H1 (cell line): ENCODE measurements at regions not wholly inside any gene's neighbourhood (a gene's known extent, or its start where the extent isn't known, plus 50 kb on each side); places are given as distances from the start of the nearest gene placed in this dataset.

Experiments used
- ASH2L ChIP-seq: fragments of 200-600, 300-600 bp; sonication (generic); IDR thresholded peaks from one replicate; pipeline ENCODE4 v1.7.1; 2017; ENCODE audit warnings: low read length
- CREB1 ChIP-seq: IDR thresholded peaks from 2 replicates; pipeline ENCODE4 v1.6.1; 2012; ENCODE audit warnings: inconsistent platforms
- EP300 ChIP-seq, 2 experiments: IDR thresholded peaks; 1 replicate in 1 of 2; 2 replicates in 1 of 2; pipeline ENCODE4 v1.6.1; 2011 to 2012; ENCODE audit warnings: low read depth in 2 of 2, low read length in 2 of 2, mild to moderate bottlenecking in 2 of 2, borderline replicate concordance in 1 of 2, inconsistent platforms in 1 of 2, moderate library complexity in 1 of 2
- FOSL1 ChIP-seq: IDR thresholded peaks from 2 replicates; pipeline ENCODE4 v1.6.1; 2011; ENCODE audit warnings: mild to moderate bottlenecking, low read depth, low read length, moderate library complexity; ENCODE audit not compliant: insufficient read depth
- JUN ChIP-seq: IDR thresholded peaks from 2 replicates; pipeline ENCODE4 v1.6.1; 2011; ENCODE audit warnings: low read depth, mild to moderate bottlenecking, improper control_type of control experiment, low read length
- RXRA ChIP-seq: IDR thresholded peaks from 2 replicates; pipeline ENCODE4 v1.6.1; 2011; ENCODE audit warnings: low read depth, mild to moderate bottlenecking, low read length, moderate library complexity; ENCODE audit not compliant: insufficient read depth
- TF ChIP-seq, protein P1 (sequence below): fragments of 300-600 bp; sonication (generic); IDR thresholded peaks from 2 replicates; pipeline ENCODE4 v1.7.1; 2012; ENCODE audit warnings: low read length, moderate library complexity, mild to moderate bottlenecking, inconsistent platforms; ENCODE audit not compliant: insufficient replicate concordance
- TF ChIP-seq, protein P2 (sequence below): IDR thresholded peaks from 2 replicates; pipeline ENCODE4 v1.6.1; 2012; ENCODE audit warnings: inconsistent platforms

DNA sequence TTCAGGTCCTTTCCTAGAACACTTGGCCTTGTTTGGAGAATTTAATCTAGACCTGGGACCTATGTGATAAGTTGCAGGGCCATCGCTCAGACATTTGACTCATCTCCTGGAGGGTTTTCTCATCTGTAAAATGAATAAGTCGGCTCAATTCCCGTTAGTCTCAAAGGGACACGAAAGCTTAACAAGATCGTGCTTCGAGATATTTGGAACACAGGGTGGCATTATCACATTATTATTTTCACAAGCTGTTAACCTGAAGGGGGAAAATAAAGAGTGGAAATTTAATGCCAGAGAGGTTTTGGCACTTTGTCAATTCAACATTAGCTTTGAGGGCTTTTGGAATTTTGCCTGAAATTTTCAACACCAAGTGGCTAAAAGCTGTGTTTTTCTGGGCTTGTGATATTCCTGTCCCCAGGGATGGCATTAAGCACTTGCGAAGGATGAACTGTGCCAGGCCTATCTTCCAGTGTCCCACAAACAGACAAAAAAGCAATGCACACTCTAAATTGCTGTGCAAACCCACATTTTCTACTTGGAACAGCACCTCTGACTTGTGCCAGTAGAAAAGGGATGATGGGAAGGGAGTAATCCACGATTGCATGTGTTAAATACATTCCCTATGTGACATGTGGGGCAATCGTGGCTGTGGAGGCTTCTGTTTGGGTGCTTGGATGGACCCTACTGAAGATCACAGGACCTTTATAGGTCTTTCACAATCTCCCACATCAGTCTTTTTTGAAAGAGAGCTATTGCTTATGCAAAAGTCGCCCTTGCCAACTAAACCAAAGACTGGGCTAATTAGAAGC lies 478.7 kb downstream of the MFSD1 start (continued):
- TF ChIP-seq, protein P1, sequence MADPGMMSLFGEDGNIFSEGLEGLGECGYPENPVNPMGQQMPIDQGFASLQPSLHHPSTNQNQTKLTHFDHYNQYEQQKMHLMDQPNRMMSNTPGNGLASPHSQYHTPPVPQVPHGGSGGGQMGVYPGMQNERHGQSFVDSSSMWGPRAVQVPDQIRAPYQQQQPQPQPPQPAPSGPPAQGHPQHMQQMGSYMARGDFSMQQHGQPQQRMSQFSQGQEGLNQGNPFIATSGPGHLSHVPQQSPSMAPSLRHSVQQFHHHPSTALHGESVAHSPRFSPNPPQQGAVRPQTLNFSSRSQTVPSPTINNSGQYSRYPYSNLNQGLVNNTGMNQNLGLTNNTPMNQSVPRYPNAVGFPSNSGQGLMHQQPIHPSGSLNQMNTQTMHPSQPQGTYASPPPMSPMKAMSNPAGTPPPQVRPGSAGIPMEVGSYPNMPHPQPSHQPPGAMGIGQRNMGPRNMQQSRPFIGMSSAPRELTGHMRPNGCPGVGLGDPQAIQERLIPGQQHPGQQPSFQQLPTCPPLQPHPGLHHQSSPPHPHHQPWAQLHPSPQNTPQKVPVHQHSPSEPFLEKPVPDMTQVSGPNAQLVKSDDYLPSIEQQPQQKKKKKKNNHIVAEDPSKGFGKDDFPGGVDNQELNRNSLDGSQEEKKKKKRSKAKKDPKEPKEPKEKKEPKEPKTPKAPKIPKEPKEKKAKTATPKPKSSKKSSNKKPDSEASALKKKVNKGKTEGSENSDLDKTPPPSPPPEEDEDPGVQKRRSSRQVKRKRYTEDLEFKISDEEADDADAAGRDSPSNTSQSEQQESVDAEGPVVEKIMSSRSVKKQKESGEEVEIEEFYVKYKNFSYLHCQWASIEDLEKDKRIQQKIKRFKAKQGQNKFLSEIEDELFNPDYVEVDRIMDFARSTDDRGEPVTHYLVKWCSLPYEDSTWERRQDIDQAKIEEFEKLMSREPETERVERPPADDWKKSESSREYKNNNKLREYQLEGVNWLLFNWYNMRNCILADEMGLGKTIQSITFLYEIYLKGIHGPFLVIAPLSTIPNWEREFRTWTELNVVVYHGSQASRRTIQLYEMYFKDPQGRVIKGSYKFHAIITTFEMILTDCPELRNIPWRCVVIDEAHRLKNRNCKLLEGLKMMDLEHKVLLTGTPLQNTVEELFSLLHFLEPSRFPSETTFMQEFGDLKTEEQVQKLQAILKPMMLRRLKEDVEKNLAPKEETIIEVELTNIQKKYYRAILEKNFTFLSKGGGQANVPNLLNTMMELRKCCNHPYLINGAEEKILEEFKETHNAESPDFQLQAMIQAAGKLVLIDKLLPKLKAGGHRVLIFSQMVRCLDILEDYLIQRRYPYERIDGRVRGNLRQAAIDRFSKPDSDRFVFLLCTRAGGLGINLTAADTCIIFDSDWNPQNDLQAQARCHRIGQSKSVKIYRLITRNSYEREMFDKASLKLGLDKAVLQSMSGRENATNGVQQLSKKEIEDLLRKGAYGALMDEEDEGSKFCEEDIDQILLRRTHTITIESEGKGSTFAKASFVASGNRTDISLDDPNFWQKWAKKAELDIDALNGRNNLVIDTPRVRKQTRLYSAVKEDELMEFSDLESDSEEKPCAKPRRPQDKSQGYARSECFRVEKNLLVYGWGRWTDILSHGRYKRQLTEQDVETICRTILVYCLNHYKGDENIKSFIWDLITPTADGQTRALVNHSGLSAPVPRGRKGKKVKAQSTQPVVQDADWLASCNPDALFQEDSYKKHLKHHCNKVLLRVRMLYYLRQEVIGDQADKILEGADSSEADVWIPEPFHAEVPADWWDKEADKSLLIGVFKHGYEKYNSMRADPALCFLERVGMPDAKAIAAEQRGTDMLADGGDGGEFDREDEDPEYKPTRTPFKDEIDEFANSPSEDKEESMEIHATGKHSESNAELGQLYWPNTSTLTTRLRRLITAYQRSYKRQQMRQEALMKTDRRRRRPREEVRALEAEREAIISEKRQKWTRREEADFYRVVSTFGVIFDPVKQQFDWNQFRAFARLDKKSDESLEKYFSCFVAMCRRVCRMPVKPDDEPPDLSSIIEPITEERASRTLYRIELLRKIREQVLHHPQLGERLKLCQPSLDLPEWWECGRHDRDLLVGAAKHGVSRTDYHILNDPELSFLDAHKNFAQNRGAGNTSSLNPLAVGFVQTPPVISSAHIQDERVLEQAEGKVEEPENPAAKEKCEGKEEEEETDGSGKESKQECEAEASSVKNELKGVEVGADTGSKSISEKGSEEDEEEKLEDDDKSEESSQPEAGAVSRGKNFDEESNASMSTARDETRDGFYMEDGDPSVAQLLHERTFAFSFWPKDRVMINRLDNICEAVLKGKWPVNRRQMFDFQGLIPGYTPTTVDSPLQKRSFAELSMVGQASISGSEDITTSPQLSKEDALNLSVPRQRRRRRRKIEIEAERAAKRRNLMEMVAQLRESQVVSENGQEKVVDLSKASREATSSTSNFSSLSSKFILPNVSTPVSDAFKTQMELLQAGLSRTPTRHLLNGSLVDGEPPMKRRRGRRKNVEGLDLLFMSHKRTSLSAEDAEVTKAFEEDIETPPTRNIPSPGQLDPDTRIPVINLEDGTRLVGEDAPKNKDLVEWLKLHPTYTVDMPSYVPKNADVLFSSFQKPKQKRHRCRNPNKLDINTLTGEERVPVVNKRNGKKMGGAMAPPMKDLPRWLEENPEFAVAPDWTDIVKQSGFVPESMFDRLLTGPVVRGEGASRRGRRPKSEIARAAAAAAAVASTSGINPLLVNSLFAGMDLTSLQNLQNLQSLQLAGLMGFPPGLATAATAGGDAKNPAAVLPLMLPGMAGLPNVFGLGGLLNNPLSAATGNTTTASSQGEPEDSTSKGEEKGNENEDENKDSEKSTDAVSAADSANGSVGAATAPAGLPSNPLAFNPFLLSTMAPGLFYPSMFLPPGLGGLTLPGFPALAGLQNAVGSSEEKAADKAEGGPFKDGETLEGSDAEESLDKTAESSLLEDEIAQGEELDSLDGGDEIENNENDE: no peak
- TF ChIP-seq ASH2L (no peak), FOSL1 (no peak), JUN (no peak), CREB1 (no peak), EP300 (IDR thresholded peaks at IDR 0.05; ENCODE audit: borderline replicate concordance in 1 of 2, low read depth in 2 of 2, low read length in 2 of 2) (no peak), RXRA (no peak)
- TF ChIP-seq, protein P2, sequence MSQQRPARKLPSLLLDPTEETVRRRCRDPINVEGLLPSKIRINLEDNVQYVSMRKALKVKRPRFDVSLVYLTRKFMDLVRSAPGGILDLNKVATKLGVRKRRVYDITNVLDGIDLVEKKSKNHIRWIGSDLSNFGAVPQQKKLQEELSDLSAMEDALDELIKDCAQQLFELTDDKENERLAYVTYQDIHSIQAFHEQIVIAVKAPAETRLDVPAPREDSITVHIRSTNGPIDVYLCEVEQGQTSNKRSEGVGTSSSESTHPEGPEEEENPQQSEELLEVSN: no peak
